ENCODE measurements at regions not wholly inside any gene's neighbourhood (a gene's known extent, or its start where the extent isn't known, plus 50 kb on each side); places are given as distances from the start of the nearest gene placed in this dataset.

DNA sequence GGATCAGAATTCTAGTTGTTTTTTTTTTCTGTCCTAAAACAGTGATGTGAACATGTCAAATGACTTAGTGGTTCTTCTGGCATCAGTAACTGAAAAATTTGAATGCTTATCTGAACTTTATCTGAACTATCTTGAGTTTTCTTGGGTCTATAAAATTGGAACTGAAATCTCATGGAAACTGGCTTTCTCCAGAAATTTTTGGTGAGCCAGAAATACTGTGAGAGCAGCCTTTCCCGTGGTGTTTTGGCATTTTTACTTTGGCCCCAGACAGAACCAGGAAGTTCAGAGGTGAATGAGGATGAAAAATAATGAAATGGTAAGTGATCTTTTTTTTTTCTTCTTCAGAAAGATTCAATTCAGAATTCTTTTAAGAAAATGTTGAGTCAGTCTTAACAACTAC, 89.5 kb upstream of the CCDC91 start:
- POLR2A ChIA-PET = no interaction called here
- CTCF ChIA-PET = no interaction called here
- no peaks in the 10 kb centered on the region for H3K36me3 Mint-ChIP-seq (ENCODE audit: low read depth)
- no peak overlapping the region for H3K27ac Mint-ChIP-seq
- no peak for DNase-seq
- no peak overlapping the region for H3K27ac ChIP-seq (ENCODE audit: low read depth in 1 of 2, low read length in 2 of 2)
- no peaks in the 10 kb centered on the region for H3K4me1 ChIP-seq (ENCODE audit: insufficient read depth, low read length)
- no peaks in the 10 kb centered on the region for H3K36me3 ChIP-seq (ENCODE audit: insufficient read depth, low read length)
- H3K4me1 Mint-ChIP-seq (ENCODE audit: low read depth) = no peaks in the 10 kb centered on the region
- intact Hi-C loops (cut with DNase I, micrococcal nuclease) = no loop called here
- TF ChIP-seq, protein P1, sequence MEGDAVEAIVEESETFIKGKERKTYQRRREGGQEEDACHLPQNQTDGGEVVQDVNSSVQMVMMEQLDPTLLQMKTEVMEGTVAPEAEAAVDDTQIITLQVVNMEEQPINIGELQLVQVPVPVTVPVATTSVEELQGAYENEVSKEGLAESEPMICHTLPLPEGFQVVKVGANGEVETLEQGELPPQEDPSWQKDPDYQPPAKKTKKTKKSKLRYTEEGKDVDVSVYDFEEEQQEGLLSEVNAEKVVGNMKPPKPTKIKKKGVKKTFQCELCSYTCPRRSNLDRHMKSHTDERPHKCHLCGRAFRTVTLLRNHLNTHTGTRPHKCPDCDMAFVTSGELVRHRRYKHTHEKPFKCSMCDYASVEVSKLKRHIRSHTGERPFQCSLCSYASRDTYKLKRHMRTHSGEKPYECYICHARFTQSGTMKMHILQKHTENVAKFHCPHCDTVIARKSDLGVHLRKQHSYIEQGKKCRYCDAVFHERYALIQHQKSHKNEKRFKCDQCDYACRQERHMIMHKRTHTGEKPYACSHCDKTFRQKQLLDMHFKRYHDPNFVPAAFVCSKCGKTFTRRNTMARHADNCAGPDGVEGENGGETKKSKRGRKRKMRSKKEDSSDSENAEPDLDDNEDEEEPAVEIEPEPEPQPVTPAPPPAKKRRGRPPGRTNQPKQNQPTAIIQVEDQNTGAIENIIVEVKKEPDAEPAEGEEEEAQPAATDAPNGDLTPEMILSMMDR (IDR thresholded peaks at IDR 0.05) = no peak
- no peaks in the 10 kb centered on the region for H3K27me3 Mint-ChIP-seq
- H3K9me3 Mint-ChIP-seq = no peaks in the 10 kb centered on the region
- H3K9me3 ChIP-seq (ENCODE audit: control insufficient read depth in 1 of 2, insufficient read depth in 1 of 2, low read length in 2 of 2) = no peaks in the 10 kb centered on the region
- H3K4me3 ChIP-seq (ENCODE audit: low read length) = no peak overlapping the region
- no peak for ATAC-seq (ENCODE audit: poor library complexity)
- H3K4me3 Mint-ChIP-seq = no peak overlapping the region
- no peaks in the 10 kb centered on the region for H3K27me3 ChIP-seq (ENCODE audit: control insufficient read depth in 1 of 2, insufficient read depth in 2 of 2, low read length in 2 of 2)

DNA sequence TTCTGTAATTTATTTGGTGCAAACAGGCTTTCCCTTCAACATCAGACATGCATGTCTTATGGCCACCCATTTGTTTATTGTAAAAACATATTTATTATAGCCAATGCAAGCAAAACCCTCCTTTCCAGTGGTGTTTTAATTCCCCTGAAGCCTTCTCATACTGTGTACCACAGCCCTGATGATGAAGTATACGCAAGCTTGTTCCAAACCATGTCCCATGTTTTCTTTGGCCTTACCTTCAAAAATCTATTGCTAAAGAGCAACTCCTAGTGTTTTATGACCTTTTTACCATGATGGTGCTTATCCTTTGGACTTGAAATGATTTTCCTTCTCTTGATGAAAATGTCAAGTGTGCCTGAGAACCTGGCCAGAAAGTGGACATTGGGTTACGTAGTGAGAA, 85.9 kb upstream of the CCDC91 start:
- Histone ChIP-seq H3K27me3 (ENCODE audit: control insufficient read depth in 1 of 2, insufficient read depth in 2 of 2, low read length in 2 of 2) (no peaks in the 10 kb centered on the region), H3K4me1 (ENCODE audit: insufficient read depth, low read length) (no peaks in the 10 kb centered on the region), H3K9me3 (ENCODE audit: control insufficient read depth in 1 of 2, insufficient read depth in 1 of 2, low read length in 2 of 2) (no peaks in the 10 kb centered on the region), H3K36me3 (ENCODE audit: insufficient read depth, low read length) (no peaks in the 10 kb centered on the region), H3K4me3 (ENCODE audit: low read length) (no peak overlapping the region), H3K27ac (ENCODE audit: low read depth in 1 of 2, low read length in 2 of 2) (no peak overlapping the region)
- Mint-ChIP-seq H3K36me3 (ENCODE audit: low read depth) (no peaks in the 10 kb centered on the region), H3K4me1 (ENCODE audit: low read depth) (no peaks in the 10 kb centered on the region), H3K27me3 (no peaks in the 10 kb centered on the region), H3K27ac (no peak overlapping the region), H3K9me3 (no peaks in the 10 kb centered on the region), H3K4me3 (no peak overlapping the region)
- DNase-seq (no peak), ATAC-seq (ENCODE audit: poor library complexity) (no peak)
- TF ChIP-seq, protein P1 (IDR thresholded peaks at IDR 0.05) = no peak
- ChIA-PET POLR2A (no interaction called here), CTCF (no interaction called here)
- intact Hi-C loops (cut with DNase I, micrococcal nuclease) = no loop called here

DNA sequence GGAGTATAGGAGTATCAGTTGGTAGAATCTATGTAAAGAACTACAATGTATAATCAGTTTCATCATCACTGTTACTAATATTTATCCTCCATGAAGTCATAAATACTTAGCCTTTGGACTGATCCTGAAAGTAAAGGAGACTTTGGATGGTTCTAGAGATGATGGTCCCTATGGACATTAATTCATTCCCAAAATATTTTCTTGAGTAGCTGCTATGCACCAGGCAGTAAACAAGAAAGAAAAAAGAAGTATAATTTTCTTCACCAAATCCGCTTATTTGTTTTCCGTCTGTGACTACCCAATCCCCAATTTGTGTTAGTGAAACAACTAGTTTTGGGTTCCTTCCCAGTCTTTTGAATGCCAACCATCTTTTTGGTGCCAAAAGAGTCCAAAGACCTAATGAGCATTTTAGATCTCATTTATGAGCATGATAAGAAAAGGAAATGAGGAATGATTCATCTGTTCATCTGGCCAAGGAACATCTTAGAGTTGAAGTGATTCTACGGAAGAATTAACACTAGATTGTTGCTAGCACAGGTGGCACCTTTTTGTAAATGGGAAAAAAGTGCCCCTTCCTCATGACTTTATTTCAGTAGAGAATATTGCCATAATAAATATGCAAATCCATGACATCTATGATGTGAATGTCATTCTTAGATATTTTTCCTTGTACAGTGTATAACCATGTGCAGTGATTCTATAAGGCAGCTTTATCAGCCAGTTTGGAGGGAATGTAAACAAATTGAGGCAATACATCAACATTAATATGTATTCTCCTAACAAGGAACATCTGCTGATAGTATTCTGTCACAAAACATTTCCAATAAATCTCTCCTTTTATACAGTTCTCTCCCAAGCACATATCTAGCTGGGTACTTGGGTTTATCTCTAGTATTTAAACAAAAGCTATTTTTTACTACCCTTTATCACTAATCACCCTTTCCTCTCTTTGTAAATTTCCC, 85.1 kb upstream of the CCDC91 start:
- intact Hi-C loops (cut with DNase I, micrococcal nuclease) = no loop called here
- TF ChIP-seq, protein P1 (IDR thresholded peaks at IDR 0.05) = no peak
- no peak overlapping the region for H3K4me3 ChIP-seq (ENCODE audit: low read length)
- Mint-ChIP-seq H3K9me3 (no peaks in the 10 kb centered on the region), H3K36me3 (ENCODE audit: low read depth) (no peaks in the 10 kb centered on the region), H3K27ac (no peak overlapping the region), H3K4me3 (no peak overlapping the region), H3K27me3 (no peaks in the 10 kb centered on the region), H3K4me1 (ENCODE audit: low read depth) (no peaks in the 10 kb centered on the region)
- no peaks in the 10 kb centered on the region for H3K9me3 ChIP-seq (ENCODE audit: control insufficient read depth in 1 of 2, insufficient read depth in 1 of 2, low read length in 2 of 2)
- CTCF ChIA-PET = interaction anchor here (1.8 kb wide), 1 partner anchor 20 kb away, joined by 3 read pairs; no protein-coding TSS in a partner anchor
- ATAC-seq (ENCODE audit: poor library complexity) = no peak
- H3K36me3 ChIP-seq (ENCODE audit: insufficient read depth, low read length) = no peaks in the 10 kb centered on the region
- no peaks in the 10 kb centered on the region for H3K4me1 ChIP-seq (ENCODE audit: insufficient read depth, low read length)
- no peaks in the 10 kb centered on the region for H3K27me3 ChIP-seq (ENCODE audit: control insufficient read depth in 1 of 2, insufficient read depth in 2 of 2, low read length in 2 of 2)
- no peak overlapping the region for H3K27ac ChIP-seq (ENCODE audit: low read depth in 1 of 2, low read length in 2 of 2)
- POLR2A ChIA-PET = no interaction called here
- no peak for DNase-seq

All from CD4-positive, alpha-beta T cell (primary cell).